OCI-LY7 (cell line): ENCODE measurements at regions not wholly inside any gene's neighbourhood (a gene's known extent, or its start where the extent isn't known, plus 50 kb on each side); places are given as distances from the start of the nearest gene placed in this dataset.

Source experiments
- CTCF ChIP-seq: fragments of 200-600 bp; sonication (generic); conservative IDR thresholded peaks from 2 replicates; pipeline ENCODE4 v1.5.1; 2014; ENCODE audit warnings: mild to moderate bottlenecking, antibody characterized with exemption, low read length, moderate library complexity, mixed read lengths
- EZH2phosphoT487 ChIP-seq: fragments of 200-600 bp; sonication (generic); IDR thresholded peaks from 2 replicates; pipeline ENCODE4 v1.6.1; 2018; ENCODE audit warnings: low read depth, borderline replicate concordance, mild to moderate bottlenecking, mixed run types, antibody characterized with exemption, low read length, moderate library complexity, mixed read lengths

DNA sequence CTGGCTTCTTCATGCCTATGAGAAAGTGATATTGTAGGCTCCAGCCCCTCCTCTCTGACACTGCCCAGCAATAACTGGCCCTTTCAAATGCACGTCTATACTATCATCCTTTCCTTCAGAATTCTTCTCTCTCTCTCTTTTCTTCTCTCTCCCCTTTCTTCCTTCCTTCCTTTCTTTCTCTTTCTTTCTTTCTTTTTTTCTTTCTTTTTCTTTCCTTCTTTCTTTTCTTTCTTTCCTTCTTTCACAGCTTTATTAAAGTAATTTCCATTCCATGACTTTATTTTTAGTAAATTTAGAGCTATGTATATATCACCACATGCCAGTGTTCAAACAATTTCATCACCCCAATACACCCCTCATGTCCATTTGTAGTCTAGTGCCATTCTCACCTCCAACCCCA is 302.1 kb downstream of the RPAP3 start:
- TF ChIP-seq CTCF, result no peak
- no peak for TF ChIP-seq EZH2phosphoT487
